RWPE1 (cell line): ENCODE measurements at regions not wholly inside any gene's neighbourhood (a gene's known extent, or its start where the extent isn't known, plus 50 kb on each side); places are given as distances from the start of the nearest gene placed in this dataset.

Experiments used
- CTCF ChIA-PET: fragments of 350-600 bp; sonication (Branson Sonifier 250); formaldehyde crosslinking; extraction: SDS; loops from one replicate; lab custom pipeline; 2021; lab: Yijun Ruan, JAX
- POLR2A ChIA-PET: fragments of 400-600 bp; formaldehyde crosslinking; extraction: SDS; loops from one replicate; lab custom pipeline; 2020; ENCODE audit warnings: antibody characterized with exemption; ENCODE audit not compliant: low non-redundant PET; lab: Yijun Ruan, JAX
- DNase-seq: peaks from one replicate; pipeline ENCODE4 v3.0.0; 2012; ENCODE audit warnings: low spot score
- H3K27ac ChIP-seq: fragments of 450-650 bp; 2 replicates; pipeline ENCODE4 v1.5.1; 2017
- CTCF ChIP-seq: fragments of 450-650 bp; conservative IDR thresholded peaks from 2 replicates; pipeline ENCODE4 v1.5.1; 2017; ENCODE audit warnings: low read depth, mild to moderate bottlenecking

- no peak overlapping the region for H3K27ac ChIP-seq
- no peak for TF ChIP-seq CTCF
- ChIA-PET POLR2A (no interaction called here), CTCF (no interaction called here)
- no peak for DNase-seq
These were observed 189.6 kb downstream of the TTLL2 start for GRCh38 chr6:167514524-167514923.

- TF ChIP-seq CTCF, result no peak
- POLR2A ChIA-PET, result no interaction called here
- no peak overlapping the region for H3K27ac ChIP-seq
- CTCF ChIA-PET, result no interaction called here
- DNase-seq, result no peak
These were observed 191.1 kb downstream of the TTLL2 start for GRCh38 chr6:167515873-167516507.

- TF ChIP-seq CTCF, result no peak
- no peak for DNase-seq
- CTCF ChIA-PET, result interaction anchor here (0.6 to 0.7 kb wide), 2 partner anchors 203 to 224 kb away, joined by 3 read pairs; no protein-coding TSS in a partner anchor
- H3K27ac ChIP-seq, result no peak overlapping the region
- POLR2A ChIA-PET, result no interaction called here
These were observed 192.5 kb downstream of the TTLL2 start for GRCh38 chr6:167517254-167517916.

- no peak for DNase-seq
- no peak overlapping the region for H3K27ac ChIP-seq
- ChIA-PET POLR2A (no interaction called here), CTCF (interaction anchor here (0.6 kb wide), 1 partner anchor 269 kb away, joined by 3 read pairs; no protein-coding TSS in a partner anchor)
- TF ChIP-seq CTCF, result no peak
These were observed 198.5 kb downstream of the TTLL2 start for GRCh38 chr6:167523426-167523825.

GRCh38 chr6:167524261-167525111, 199.6 kb downstream of the TTLL2 start:
- CTCF ChIA-PET, result no interaction called here
- no peak overlapping the region for H3K27ac ChIP-seq
- no peak for TF ChIP-seq CTCF
- POLR2A ChIA-PET, result no interaction called here
- no peak for DNase-seq

GRCh38 chr6:167525774-167526173, 200.9 kb downstream of the TTLL2 start:
- no peak for DNase-seq
- no peak for TF ChIP-seq CTCF
- POLR2A ChIA-PET, result no interaction called here
- CTCF ChIA-PET, result no interaction called here
- no peak overlapping the region for H3K27ac ChIP-seq
